ENCODE measurements at regions not wholly inside any gene's neighbourhood (a gene's known extent, or its start where the extent isn't known, plus 50 kb on each side); places are given as distances from the start of the nearest gene placed in this dataset.
A peak's percentile ranks its signal among the peaks of the same experiment; 100 is the strongest.

DNA sequence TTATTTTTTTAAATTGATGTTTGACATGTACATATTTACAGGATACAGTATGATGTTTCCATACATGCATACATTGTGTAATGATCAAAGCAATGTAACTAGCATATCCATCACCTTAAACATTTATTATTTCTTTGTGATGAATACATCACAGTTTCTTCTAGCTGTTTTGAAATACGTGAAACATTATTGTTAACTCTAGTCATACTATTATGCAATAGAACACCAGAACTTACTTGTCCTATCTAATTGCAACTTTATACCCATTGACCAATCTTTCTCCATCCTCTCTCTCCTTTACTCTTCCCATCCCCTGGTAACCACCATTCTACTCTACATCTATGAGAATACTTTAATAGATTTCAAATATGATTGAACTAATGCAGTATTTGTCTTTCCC lies 1942.7 kb downstream of the PCDH9 start:
- ATAC-seq (no peak), FAIRE-seq (no peak), DNase-seq (ENCODE audit: low spot score) (no peak)
- no peaks in the 10 kb centered on the region for H3K36me3 ChIP-seq (replicated peaks in 1 of 2; ENCODE audit: control insufficient read depth in 1 of 2, insufficient read depth in 2 of 2, low read length in 2 of 2)
- H3K27me3 ChIP-seq (ENCODE audit: control insufficient read depth in 1 of 2, insufficient read depth in 2 of 2, low read length in 2 of 2) = no peaks in the 10 kb centered on the region
- no peak overlapping the region for H3K4me2 ChIP-seq (ENCODE audit: low read depth, low read length)
- H3K9ac ChIP-seq (ENCODE audit: insufficient read depth, low read depth, low read length) = no peak overlapping the region
- in situ Hi-C loops (cut with HindIII; ENCODE audit: extremely low pct_ligation_motif_present, low pct_unique_long_range_greater_than_20kb) = no loop called here
- ChIA-PET POLR2A (no interaction called here), CTCF (ENCODE audit: low intra/inter-chr PET ratio, low total read pairs) (no interaction called here)
- intact Hi-C loops (cut with micrococcal nuclease; ENCODE audit: unreplicated experiment) = no loop called here
- H3K4me1 ChIP-seq (ENCODE audit: insufficient read depth, low read length) = no peaks in the 10 kb centered on the region
- H4K20me1 ChIP-seq (ENCODE audit: insufficient read depth, low read length) = no peaks in the 10 kb centered on the region
- H2AFZ ChIP-seq (ENCODE audit: low read length) = no peak overlapping the region
- no peaks in the 10 kb centered on the region for H3K79me2 ChIP-seq (ENCODE audit: insufficient read depth, low read length)
- BruUV-seq (replicated peaks) = no TSS peak
- no peak for TF ChIP-seq CEBPG (CRISPR knock-in tag; IDR thresholded peaks at IDR 0.05)
- peak; percentile 55; the same call in 1 of the 2 replicates for TF ChIP-seq CEBPB (IDR thresholded peaks at IDR 0.05; ENCODE audit: borderline replicate concordance, low read depth, low read length)
- H3K4me3 ChIP-seq (replicated peaks in 1 of 3; ENCODE audit: insufficient read depth in 1 of 3, low read depth in 2 of 3, low read length in 3 of 3) = no peak overlapping the region
- 0% methylated on average over 1 of the region's 1 CpG for WGBS (ENCODE audit: low lambda C conversion rate)
- no peak overlapping the region for H3K27ac ChIP-seq (ENCODE audit: extremely low read length, insufficient read depth, low read length)
- H3K9me3 ChIP-seq (ENCODE audit: low read length) = no peaks in the 10 kb centered on the region

DNA sequence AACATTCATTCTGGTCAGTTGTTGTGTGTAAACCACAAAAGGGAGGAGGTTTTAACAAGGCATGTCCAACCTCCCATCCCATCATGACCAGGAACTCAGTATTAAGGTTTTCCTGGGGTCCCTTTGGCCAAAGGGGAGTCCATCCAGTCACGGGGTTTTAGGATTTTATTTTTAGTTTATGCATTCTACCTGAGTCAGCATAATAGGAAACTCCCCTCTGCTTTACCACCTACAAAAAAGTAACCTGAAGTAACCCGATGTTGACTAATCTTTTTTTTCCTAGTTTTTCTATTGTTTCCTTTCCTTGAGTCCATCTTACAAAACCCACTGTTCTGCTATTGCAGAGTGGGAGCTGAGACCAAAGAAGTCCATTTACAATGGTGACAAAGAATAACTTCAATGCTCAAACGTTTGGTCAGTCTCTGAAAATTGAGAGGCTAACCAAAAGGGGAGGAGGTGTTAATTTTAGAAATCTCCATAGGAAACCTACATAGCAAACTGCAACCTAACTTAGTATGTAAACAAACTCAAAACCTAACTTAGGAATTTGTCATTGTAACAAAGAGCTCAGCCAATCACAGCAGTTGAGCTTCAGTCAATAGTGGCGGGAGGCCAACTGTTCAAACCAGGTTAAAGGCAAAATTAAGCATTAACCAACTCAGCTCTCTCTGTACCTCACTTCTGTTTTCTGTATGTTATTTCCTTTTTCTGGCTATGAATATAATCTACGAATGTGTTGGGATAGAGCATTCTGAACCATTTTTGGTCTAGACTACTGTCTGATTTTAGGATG lies 1954.1 kb downstream of the PCDH9 start:
- in situ Hi-C loops (cut with HindIII; ENCODE audit: extremely low pct_ligation_motif_present, low pct_unique_long_range_greater_than_20kb) = no loop called here

More for the DNA sequence above, 1954.1 kb downstream of the PCDH9 start:
- H3K36me3 ChIP-seq (replicated peaks in 1 of 2; ENCODE audit: control insufficient read depth in 1 of 2, insufficient read depth in 2 of 2, low read length in 2 of 2) = no peaks in the 10 kb centered on the region
- no peaks in the 10 kb centered on the region for H3K4me1 ChIP-seq (ENCODE audit: insufficient read depth, low read length)
- DNase-seq (ENCODE audit: low spot score) (no peak), FAIRE-seq (no peak), ATAC-seq (no peak)
- TF ChIP-seq MAFF (IDR thresholded peaks at IDR 0.05; ENCODE audit: low read depth, low read length) = peak; percentile 92
- TF ChIP-seq ZNF746 (CRISPR knock-in tag; IDR thresholded peaks at IDR 0.05) = no peak
- TF ChIP-seq TBP (CRISPR knock-in tag; IDR thresholded peaks at IDR 0.05) = no peak
- peak; percentile 76 to 94 for TF ChIP-seq MAFK (conservative IDR thresholded peaks at IDR 0.05 in 1 of 2, IDR thresholded peaks at IDR 0.05 in 1 of 2; ENCODE audit: low read length in 2 of 2)
- H3K27me3 ChIP-seq (ENCODE audit: control insufficient read depth in 1 of 2, insufficient read depth in 2 of 2, low read length in 2 of 2) = no peaks in the 10 kb centered on the region
- H3K4me3 ChIP-seq (replicated peaks in 1 of 3; ENCODE audit: insufficient read depth in 1 of 3, low read depth in 2 of 3, low read length in 3 of 3) = no peak overlapping the region
- no peak overlapping the region for H3K9ac ChIP-seq (ENCODE audit: insufficient read depth, low read depth, low read length)
- no TSS peak for BruUV-seq (replicated peaks)
- H3K27ac ChIP-seq (ENCODE audit: extremely low read length, insufficient read depth, low read length) = no peak overlapping the region
- POLR2A ChIA-PET = no interaction called here
- WGBS (ENCODE audit: low lambda C conversion rate) = 10% methylated on average over 5 of the region's 5 CpGs
- H2AFZ ChIP-seq (ENCODE audit: low read length) = no peak overlapping the region
- H3K9me3 ChIP-seq (ENCODE audit: low read length) = peaks cover 50% of the 10 kb centered on the region
- no peak overlapping the region for H3K4me2 ChIP-seq (ENCODE audit: low read depth, low read length)
- intact Hi-C loops (cut with micrococcal nuclease; ENCODE audit: unreplicated experiment) = no loop called here
- H4K20me1 ChIP-seq (ENCODE audit: insufficient read depth, low read length) = no peaks in the 10 kb centered on the region
- CTCF ChIA-PET (ENCODE audit: low intra/inter-chr PET ratio, low total read pairs) = no interaction called here
- no peaks in the 10 kb centered on the region for H3K79me2 ChIP-seq (ENCODE audit: insufficient read depth, low read length)
